ENCODE measurements at regions not wholly inside any gene's neighbourhood (a gene's known extent, or its start where the extent isn't known, plus 50 kb on each side); places are given as distances from the start of the nearest gene placed in this dataset.

DNA sequence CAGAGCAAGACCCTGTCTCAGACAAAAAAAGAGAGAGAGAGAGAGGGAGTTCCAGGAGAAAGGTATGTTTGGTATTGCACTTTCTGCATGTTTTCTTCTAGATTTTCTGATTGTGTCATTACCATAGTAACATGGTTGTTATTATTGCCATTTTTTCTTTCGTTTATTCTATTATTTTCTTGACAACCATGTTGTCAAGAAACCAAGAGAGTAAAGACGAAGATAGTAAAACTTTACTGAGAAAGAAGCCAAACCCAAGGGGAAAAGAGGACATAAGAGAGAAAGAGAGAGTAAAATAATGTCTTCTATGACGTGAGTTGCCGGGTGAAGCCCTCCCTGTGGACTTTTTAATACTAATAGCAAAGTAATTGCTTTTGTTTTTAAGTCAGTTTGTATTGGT is 1186.0 kb upstream of the SEL1L start:
- TF ChIP-seq, protein P1, sequence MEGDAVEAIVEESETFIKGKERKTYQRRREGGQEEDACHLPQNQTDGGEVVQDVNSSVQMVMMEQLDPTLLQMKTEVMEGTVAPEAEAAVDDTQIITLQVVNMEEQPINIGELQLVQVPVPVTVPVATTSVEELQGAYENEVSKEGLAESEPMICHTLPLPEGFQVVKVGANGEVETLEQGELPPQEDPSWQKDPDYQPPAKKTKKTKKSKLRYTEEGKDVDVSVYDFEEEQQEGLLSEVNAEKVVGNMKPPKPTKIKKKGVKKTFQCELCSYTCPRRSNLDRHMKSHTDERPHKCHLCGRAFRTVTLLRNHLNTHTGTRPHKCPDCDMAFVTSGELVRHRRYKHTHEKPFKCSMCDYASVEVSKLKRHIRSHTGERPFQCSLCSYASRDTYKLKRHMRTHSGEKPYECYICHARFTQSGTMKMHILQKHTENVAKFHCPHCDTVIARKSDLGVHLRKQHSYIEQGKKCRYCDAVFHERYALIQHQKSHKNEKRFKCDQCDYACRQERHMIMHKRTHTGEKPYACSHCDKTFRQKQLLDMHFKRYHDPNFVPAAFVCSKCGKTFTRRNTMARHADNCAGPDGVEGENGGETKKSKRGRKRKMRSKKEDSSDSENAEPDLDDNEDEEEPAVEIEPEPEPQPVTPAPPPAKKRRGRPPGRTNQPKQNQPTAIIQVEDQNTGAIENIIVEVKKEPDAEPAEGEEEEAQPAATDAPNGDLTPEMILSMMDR (IDR thresholded peaks at IDR 0.05; ENCODE audit: borderline replicate concordance, control extremely low read depth, extremely low read depth, insufficient read depth, missing control alignments), result no peak
- in situ Hi-C loops (cut with MboI; ENCODE audit: low sequenced_read_pairs, unreplicated experiment), result no loop called here
- no peak for DNase-seq (ENCODE audit: low spot score)

DNA sequence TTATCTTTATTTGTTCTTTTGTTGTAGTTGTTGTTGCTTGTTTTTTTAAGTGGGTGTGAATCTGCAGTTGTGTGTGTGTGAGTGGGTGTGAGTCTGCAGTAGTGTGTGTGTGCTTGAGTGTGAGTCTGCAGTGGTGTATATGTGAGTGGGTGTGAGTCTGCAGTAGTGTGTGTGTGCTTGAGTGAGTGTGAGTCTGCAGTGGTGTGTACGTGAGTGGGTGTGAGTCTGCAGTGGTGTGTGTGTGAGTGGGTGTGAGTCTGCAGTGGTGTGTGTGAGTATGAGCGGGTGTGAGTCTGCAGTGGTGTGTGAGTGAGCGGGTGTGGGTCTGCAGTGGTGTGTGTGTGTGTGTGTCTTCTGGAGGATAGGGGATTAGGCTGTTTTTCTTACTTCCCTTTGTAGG is 1186.8 kb upstream of the SEL1L start:
- in situ Hi-C loops (cut with MboI; ENCODE audit: low sequenced_read_pairs, unreplicated experiment), result no loop called here
- DNase-seq (ENCODE audit: low spot score), result no peak
- TF ChIP-seq, protein P1 (IDR thresholded peaks at IDR 0.05; ENCODE audit: borderline replicate concordance, control extremely low read depth, extremely low read depth, insufficient read depth, missing control alignments), result no peak

DNA sequence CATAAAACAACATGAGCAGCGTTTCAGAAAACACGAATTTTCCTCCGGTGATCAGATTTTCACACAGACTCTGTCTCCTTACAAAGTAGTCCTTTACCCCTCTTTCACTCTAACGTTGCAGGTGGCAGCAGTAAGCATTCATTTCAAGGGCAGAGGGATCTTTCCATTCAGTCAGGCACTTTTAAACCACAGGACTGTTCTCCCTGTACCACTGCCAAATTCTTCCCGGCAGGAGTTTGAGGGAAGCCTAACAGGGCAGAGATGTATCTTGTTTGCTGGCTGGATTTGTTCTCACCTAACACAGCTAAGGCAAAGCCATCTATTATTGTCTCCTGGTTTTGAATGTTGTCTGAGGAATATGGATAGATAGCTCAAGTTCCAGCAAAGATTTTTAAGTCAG is 1187.3 kb upstream of the SEL1L start:
- in situ Hi-C loops (cut with MboI; ENCODE audit: low sequenced_read_pairs, unreplicated experiment), result no loop called here
- TF ChIP-seq, protein P1 (IDR thresholded peaks at IDR 0.05; ENCODE audit: borderline replicate concordance, control extremely low read depth, extremely low read depth, insufficient read depth, missing control alignments), result no peak
- no peak for DNase-seq (ENCODE audit: low spot score)

DNA sequence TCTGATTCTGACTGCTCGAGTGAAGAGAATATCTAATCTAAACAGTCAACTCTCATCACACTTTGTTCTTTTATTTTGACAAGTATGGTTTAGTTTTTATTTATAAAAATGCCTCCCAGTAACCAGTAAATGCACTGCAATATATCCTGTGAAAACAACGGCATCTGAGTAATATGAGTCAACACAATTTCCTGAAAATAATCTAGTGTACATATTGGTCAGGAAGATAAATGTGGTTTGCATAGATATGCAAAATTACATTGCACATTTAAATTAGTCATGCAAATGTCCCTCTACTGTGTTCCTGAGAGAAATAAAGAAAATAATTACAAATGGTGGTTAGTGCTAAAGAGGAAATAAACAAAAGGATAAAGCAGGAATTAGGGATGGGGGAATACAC is 1190.7 kb upstream of the SEL1L start:
- DNase-seq (ENCODE audit: low spot score), result no peak
- in situ Hi-C loops (cut with MboI; ENCODE audit: low sequenced_read_pairs, unreplicated experiment), result no loop called here
- TF ChIP-seq, protein P1 (IDR thresholded peaks at IDR 0.05; ENCODE audit: borderline replicate concordance, control extremely low read depth, extremely low read depth, insufficient read depth, missing control alignments), result no peak

DNA sequence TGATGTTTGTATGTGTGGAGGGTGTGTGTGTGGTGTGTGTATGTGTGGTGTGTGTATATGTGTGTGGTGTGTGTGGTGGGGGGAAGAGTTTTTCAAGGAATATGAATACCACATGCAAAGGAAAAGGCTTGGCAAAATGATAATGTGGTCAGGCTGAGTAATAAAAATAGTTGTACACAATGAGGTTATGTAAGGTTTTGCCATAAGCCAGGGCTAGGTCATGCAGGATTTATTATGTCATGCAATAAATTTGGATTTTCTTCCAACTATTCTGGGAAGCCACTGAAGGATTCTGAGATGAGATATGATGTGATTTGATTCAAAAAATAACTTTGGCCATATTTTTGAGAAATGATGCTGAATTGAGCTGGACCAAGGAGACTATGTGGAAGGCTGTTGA is 1191.6 kb upstream of the SEL1L start:
- DNase-seq (ENCODE audit: low spot score), result no peak

DNA sequence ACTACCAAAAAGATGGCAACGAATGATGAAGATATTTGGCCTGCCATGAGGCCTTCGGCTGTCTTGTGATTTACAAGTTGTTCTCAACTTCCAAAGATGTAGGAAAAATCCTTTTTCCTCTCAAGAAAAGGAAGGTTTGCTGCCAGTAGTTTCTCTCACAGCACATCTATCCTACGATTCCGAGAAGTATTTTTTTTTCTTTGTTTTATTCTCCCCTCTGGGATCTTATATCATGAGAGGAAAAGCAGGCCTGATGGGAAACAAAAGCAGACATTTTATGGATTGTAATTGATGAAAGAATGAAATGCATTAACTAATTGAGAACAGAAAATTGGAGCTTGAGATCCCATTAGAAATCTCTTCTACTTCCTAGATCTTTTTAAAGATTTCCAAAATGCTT is 1197.9 kb upstream of the SEL1L start:
- in situ Hi-C loops (cut with MboI; ENCODE audit: low sequenced_read_pairs, unreplicated experiment), result no loop called here
- DNase-seq (ENCODE audit: low spot score), result no peak
- TF ChIP-seq, protein P1 (IDR thresholded peaks at IDR 0.05; ENCODE audit: borderline replicate concordance, control extremely low read depth, extremely low read depth, insufficient read depth, missing control alignments), result no peak

More for the DNA sequence above, 1191.6 kb upstream of the SEL1L start:
- in situ Hi-C loops (cut with MboI; ENCODE audit: low sequenced_read_pairs, unreplicated experiment), result no loop called here
- TF ChIP-seq, protein P1 (IDR thresholded peaks at IDR 0.05; ENCODE audit: borderline replicate concordance, control extremely low read depth, extremely low read depth, insufficient read depth, missing control alignments), result no peak

DNA sequence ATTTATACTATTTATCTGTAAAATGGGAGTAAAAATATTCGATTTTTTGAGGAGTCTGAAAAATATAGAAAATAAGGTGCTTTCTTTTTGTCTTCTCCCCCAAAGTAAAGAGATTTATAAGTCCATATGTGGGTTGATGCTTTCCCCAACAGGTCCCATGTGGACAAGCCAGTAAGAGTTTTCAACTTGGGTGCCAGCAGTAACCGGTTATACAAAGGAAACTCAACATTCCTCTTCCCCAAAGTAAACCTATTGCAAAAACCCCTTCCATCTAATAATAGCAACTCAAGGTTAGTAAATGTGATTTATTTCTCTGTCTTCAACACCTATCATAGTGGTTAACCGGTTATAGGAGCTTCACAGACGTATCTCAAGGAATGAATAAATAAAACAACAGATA is 1206.9 kb upstream of the SEL1L start:
- TF ChIP-seq, protein P1 (IDR thresholded peaks at IDR 0.05; ENCODE audit: borderline replicate concordance, control extremely low read depth, extremely low read depth, insufficient read depth, missing control alignments), result no peak
- DNase-seq (ENCODE audit: low spot score), result no peak
- in situ Hi-C loops (cut with MboI; ENCODE audit: low sequenced_read_pairs, unreplicated experiment), result no loop called here

Measured in GM13976 (cell line).